ENCODE measurements at regions not wholly inside any gene's neighbourhood (a gene's known extent, or its start where the extent isn't known, plus 50 kb on each side); places are given as distances from the start of the nearest gene placed in this dataset.
A peak's percentile ranks its signal among the peaks of the same experiment; 100 is the strongest.
"Not testable (repeated sequence)": the region's sequence is repeated elsewhere in the genome, so short reads cannot be mapped to it uniquely, and the experiment has no call there.

DNA sequence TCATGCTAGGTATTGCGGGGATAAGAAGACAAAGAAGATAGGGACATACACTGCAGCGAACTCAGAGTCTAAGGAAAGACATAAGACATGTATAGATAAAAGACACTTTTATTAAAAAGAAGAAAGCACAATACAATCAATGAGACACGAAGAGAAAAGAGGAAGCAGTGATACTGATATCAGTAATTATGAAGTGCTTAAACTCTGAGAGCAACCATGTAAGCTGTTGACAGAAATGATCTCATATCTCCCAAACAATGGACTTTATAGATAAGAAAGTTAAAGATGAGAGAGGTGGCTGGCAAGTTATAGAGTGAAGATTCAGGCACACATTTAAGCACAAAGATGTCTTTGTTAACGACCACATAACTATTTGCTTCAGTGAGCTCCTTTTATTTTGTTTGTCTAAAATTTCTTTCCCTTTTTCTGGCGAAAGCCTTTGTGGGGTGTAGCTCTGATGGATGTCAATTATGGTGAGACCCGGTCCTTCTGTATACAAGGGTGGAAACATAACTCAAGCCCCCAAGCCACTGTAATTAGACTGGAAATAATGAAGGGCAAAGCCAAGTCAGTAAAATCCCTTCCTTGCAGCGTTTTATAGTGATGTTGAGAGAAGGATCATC lies 818.0 kb upstream of the SLC10A2 start:
- DNase-seq (ENCODE audit: low spot score) = peak; percentile 30

DNA sequence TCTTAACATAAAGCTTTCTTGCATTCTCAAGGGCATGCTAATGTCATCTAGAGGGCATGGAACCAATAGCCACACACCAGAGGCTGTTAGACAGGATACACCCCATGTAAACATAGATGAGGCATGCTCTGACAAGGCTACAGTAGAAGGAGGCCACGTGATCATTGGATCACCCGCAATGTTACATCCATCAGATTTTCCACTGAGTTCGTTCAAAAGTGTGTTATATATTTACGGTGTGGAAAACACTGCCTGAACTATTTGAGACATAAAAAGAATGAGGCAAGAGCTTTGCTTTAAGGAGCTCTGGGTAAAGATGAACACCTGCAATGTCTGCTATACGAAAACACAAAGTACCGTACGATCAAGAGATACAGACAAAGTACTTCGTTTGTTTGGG lies 817.5 kb upstream of the SLC10A2 start:
- no peak for DNase-seq (ENCODE audit: low spot score)

DNA sequence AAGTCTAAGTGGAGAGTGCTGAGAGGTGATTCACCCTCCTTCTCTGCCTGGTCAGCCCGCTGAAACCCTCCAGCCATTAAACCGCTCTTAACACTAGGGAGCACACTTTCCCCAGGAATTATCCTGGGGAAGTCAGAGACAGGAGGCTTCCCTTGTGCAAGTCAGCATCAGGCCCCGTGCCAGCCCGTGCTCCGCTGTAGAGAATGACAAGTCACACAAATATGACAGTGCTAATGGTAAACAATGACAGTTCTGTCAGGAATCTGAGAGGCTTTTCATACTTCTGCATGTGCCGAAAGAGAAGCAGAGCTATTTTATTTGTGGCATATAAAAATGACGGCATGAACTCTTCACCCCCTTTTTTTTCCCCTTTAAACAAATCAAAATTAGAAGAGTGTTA lies 816.9 kb upstream of the SLC10A2 start:
- DNase-seq (ENCODE audit: low spot score) = peak; percentile 99

DNA sequence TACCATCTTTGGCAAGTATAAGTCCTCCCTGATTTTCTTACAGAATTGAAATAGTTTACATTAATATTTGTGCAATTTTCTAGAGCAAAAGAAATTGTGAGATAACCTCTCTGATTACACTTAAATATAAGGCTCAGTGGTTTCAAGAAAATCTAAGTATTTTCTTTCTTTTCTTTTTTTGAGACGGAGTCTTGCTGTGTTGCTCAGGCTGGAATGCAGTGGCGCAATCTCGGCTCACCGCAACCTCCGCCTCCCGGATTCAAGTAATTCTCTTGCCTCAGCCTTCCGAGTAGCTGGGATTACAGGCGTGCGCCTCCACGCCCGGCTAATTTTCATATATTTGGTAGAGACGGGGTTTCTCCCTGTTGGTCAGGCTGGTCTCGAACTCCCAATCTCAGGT lies 813.9 kb upstream of the SLC10A2 start:
- not testable (repeated sequence) for DNase-seq (ENCODE audit: low spot score)

DNA sequence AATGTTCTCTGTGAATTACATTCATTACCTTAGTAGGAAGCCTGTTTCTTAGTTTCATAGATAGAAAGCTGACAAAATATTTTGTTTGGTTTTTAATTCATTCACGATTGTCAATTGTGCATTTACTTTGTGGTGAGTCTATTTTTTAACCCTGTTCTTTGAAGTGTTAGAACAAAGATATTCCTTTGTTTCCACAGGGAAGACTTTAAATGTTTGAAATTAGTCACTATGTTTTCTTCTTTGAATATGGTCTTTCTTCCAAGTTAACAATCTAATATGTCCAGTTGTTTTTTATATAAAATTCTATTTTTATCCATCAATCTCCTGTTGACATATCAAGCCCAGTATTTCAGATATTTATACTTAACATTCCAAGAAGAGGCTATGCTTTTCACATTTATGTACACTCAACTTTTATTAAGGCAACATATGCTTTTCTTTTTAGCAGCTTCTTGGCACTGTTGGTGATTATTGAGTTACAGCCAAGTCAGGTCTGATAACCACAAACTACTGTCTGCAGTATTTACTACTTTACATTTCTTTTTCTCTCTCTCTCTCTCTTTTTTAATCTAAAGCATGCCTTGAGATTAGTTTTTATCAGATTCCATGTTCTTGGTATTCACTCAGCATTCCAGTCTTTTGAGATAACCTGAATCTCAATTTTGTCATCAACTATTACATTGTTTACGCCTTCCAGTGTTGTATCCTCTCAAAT lies 812.8 kb upstream of the SLC10A2 start:
- no peak for DNase-seq (ENCODE audit: low spot score)

DNA sequence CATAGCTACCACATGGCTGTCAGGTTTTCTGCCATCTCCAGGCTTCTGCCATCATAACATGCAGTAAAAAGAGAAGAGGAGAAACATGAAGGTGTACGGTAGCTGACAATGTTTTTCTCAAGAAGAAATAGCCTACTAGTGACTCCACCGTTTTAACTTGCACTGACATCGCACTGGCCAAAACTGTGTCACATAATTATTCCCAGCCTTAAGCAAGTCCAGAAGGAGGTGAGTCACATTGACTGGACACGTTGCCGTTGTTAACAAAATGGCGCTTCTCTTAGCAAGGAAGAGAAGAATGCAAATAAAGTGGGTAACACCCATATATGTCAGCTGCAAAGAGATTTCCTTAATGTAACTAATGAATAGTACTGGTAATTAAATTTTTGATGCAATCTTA lies 810.4 kb upstream of the SLC10A2 start:
- DNase-seq (ENCODE audit: low spot score) = no peak

DNA sequence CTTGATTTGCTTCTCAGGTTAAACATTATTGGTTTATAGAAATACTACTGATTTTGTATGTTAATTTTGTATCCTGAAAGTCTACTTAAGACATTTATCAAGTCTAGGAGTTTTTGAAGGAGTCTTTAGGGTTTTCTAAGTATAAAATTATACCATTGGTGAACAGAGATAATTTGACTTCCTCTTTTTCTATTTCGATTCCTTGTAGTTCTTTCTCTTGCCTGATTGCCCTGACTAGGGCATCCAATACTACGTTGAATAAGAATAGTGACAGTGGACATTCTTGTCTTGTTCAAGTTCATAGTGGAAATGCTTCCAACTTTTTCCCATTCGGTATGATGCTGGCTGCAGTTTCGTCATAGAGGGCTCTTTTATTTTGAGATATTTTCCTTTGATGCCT lies 807.5 kb upstream of the SLC10A2 start:
- no peak for DNase-seq (ENCODE audit: low spot score)

DNA sequence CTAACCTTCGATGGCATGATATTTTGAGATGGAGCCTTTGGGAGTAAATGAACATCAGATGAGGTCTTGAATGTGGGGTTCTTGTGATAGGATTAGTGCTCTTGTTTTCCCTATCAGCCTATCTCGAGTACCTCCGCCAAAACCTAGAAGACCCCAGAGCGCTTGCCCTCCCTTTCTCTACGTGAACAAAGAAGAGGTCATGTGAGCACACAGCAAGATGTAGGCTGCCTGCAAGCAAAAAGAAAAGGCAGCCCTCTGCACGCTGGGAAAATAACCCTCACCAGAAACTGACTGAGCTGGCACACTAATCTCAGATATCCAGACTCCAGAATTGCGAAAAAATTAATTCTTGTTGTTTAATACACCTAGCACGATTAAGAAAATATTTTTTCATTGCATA lies 799.8 kb upstream of the SLC10A2 start:
- DNase-seq (ENCODE audit: low spot score) = no peak

DNA sequence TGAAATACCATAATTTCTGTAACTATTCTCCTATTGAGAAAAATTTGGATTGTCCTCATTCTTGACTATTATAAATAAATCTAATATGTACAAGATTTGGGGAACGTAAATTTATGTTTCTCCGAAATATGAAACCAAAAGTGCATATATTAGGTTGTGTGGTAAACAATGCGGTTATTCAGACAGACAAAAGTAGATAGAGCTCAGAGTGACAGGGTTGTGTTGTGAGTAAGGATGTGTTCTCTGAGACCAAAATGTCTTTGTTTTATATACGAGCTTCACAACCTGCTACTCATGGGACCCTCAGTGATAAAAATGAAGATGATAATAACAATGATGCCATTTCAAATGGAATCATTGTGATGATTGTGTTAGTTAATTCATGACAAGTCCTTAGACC lies 796.3 kb upstream of the SLC10A2 start:
- DNase-seq (ENCODE audit: low spot score) = no peak

DNA sequence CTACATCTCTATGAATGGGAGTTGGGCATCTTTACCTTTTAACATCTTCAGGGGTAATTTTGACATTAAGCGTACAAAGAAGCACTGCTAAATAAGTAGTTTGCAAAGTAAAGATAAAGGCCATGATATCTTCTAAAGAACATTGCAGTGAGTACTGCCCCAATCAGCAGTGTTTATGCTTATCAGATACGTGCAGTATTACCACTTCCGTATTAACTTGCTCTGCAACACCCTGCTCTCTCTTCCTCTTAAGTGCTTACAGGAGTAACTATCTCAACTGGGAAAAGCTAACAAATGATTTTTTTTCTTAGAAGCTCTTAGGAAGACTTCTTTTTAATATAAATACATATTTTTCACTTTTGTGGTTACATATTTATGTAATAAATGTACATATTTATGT lies 793.7 kb upstream of the SLC10A2 start:
- no peak for DNase-seq (ENCODE audit: low spot score)

DNA sequence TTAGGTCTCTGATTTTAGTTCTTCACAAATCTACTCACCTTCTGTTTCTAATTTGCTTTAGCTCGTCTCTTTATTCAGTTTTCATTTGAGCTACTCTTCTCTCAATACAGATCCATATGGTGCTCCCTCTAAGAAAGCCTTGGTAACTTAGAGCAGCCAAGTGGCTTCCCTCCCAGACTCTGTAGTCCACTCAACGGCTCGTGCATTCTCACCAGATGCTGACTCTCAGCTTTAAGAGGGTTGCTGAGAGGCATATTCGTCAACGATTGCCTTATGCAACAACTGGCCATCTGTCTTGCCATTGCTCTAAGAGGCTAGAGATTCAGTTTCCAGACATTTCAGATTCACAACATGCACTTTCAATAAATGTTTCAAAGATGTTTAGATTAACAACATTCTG lies 785.8 kb upstream of the SLC10A2 start:
- no peak for DNase-seq (ENCODE audit: low spot score)

DNA sequence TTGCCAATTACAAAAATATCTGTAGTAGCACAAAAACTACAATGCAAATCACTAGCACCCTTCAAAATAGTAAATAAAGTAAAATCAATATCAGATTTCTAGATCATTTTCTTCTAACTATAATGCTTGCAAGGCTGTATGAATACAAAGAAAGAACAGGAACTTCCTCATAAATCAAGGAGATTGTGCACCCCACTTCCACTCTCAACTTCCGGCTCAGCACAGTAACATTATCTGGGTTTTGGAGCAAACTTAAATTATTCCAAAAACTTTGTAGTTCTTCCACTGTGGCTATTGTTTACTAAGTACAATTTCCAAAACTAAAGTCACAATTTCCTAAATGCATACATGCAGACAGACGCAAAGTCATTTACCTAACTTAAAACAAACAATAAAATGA lies 778.3 kb upstream of the SLC10A2 start:
- DNase-seq (ENCODE audit: low spot score) = no peak

DNA sequence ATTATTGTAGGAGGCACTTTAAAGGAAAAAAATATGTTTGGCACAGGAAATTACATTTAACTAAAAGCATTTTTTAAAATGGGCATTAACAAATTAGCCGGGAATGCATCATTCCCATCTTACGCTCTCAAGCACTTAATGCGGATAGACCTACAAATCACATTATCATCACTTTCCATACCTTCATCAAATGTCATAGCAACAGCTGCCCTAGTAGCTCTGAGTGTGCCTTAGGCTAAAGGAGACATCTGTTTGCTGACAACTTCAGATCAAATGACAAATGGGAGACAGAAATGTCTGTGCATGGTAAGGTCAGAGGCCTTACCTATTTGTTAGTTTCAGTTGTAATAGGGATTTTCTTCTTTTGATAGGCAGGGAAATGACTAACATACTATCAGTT lies 773.2 kb upstream of the SLC10A2 start:
- no peak for DNase-seq (ENCODE audit: low spot score)

DNA sequence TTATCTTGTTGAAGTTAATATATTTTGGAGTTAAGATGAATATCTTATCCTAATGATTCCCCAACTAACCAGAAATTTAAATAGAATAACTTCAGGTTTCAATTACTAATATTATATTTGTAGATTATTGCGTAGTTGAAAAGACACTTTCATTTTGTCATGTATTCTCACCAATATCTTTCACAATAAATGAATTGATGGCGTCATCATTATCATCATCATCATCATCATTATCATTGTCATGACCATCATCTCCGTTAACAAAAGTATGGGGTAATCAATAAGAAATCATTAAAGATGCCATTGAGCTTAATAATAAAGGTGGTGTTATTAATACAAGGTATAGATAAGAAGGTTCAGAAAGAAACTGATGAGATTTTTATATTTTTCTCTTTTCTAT lies 768.8 kb upstream of the SLC10A2 start:
- DNase-seq (ENCODE audit: low spot score) = no peak

DNA sequence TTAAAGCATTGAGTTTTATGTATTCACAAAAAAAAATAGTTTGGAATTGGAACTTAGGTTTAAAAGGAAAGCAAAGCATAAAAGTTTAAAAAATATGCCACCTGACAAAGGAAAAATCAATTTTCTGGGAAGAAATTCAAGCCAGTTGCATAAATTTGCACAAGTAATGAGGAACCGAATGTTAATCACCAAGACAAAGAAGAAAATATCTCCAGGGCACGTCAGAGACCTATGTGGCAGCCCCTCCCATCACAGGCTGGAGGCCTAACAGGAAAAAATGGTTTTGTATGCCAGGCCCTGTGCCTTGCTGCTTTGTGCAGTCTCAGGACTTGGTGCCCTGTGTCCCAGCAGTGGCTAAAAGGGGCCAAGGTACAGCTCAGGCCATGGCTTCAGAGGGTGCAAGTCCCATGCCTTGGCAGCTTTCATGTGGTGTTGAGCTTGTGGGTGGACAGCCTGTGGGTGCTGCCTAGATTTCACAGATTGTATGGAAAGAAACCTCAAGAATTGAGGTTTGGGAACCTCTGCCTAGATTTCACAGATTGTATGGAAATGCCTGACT lies 767.2 kb upstream of the SLC10A2 start:
- no peak for DNase-seq (ENCODE audit: low spot score)

DNA sequence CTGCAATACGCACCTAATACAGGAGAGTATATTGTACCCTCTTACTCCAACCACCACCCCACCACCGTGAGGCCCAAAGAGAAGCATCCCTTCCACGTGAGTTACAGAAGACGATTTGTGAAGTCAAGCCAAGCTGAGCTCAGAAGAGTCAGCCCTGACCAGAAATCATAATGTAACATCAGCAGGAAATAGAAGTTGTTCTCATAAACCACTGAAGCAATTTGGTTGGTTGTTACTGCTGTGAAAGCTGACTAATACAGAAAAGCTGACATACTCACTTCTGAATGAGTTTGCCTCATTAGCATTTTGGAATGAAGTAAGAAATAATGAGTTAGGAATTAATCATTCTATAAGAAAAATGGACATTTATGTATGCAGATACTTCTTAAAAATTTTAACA lies 749.4 kb upstream of the SLC10A2 start:
- DNase-seq (ENCODE audit: low spot score) = peak; percentile 57

DNA sequence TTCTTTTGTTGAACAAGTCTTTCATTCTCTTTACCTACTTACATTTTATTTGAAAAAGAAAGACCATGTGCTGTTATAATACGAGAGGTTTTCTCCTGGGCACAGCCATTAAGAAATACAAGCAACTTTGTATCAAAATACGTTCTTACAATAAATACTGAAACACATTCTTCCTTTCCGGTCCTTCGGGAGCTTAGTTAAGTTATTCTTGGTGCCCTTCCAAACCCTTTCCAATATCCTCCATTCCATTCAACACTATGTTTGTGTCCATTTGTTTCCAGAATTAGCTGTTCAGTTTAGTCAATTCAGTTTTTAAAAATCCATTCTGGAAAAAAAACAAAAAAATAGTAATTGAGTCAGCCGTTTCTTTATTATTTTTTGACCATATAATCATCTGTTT lies 746.8 kb upstream of the SLC10A2 start:
- DNase-seq (ENCODE audit: low spot score) = no peak

DNA sequence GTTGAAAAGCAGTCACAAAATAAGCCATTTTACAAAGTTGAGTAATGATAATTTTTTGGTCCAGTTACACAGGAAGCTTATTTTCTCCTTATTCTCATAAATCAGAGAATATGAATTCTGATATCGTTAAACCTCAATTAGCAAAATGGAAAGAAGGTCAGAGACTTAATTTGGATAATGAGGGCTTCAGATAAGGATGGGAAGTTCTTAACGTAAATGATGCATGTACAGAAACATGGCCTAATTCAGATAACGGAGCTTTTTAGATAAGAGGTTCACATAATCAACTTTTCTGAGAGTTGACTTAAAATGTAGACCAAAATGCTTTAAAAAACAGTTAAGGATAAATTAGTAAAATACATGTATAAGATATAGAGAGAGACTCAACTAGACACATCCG lies 746.3 kb upstream of the SLC10A2 start:
- DNase-seq (ENCODE audit: low spot score) = no peak

DNA sequence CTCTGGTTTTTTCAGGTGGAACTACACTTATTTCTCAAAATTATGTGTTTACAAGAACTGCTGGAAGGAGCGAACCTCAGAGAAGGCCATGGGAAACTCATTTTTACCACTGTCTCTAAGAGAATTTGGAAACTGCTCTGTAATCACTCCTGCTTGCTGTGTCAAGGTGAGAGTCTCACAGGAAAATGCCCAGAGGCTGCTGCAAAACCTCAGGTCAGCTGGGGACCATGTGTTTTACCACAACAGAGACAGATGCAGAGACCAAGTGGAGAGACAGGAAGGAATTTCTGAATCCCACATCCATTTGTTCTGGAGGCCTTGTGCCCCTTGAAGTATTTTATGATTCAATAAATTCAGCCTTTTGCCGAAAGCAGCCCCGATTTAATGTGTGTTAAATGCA lies 743.8 kb upstream of the SLC10A2 start:
- DNase-seq (ENCODE audit: low spot score) = no peak

DNA sequence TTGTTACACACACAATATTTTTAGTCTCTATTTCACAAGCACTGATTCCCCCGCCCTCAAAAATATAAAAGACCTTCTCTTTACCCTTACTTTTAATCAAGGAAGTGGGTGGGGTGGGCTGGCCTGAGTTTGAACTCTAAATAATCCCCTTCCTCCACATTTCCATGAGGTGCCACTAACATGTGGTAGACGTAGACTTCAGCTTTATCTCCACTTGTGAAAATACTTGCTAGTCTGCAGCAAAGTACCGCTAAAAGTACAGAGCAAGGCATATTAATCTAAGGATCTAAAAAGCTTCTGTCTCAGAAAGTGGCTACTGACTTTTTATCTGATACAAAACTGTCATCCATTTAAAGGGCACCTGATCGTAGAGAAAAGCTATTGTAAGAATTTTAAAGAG lies 739.6 kb upstream of the SLC10A2 start:
- DNase-seq (ENCODE audit: low spot score) = no peak

DNA sequence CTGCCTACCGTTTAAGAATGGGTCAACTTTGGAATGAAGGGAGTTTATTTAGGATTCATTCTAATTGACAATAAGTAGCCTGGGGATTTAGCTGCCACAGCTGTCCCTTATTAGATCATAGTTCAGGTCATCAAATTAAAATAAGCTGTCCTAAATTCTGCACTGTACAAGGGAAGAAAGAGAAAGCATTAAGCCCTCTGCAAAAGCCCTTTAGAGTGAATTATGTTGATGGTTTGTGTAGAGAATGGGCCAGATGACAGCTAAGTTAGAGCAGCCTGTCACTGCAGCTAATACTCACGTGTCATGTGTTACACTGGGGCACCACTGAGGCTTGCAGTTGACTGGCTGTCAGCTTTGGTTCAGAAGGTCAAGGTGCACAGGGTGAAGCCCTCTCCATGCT lies 737.1 kb upstream of the SLC10A2 start:
- no peak for DNase-seq (ENCODE audit: low spot score)

DNA sequence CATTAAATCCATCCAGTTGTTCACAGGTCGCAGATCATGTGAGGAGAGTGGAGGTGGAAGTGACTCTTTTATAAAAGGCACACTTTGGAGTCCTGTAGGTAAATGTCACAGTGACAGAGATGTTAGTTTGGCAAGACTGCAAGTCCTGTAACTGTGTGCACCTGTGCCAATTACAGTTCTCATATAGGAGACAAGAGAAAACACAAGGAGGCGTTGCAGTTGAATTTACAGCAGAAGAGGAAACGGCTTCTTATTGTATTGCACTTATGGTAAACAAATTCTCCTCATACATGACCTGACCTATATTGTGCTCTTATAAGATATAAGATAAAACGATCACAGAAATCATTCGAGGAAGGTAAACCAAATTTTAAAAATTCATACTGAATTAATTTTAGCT lies 732.8 kb upstream of the SLC10A2 start:
- DNase-seq (ENCODE audit: low spot score) = no peak

DNA sequence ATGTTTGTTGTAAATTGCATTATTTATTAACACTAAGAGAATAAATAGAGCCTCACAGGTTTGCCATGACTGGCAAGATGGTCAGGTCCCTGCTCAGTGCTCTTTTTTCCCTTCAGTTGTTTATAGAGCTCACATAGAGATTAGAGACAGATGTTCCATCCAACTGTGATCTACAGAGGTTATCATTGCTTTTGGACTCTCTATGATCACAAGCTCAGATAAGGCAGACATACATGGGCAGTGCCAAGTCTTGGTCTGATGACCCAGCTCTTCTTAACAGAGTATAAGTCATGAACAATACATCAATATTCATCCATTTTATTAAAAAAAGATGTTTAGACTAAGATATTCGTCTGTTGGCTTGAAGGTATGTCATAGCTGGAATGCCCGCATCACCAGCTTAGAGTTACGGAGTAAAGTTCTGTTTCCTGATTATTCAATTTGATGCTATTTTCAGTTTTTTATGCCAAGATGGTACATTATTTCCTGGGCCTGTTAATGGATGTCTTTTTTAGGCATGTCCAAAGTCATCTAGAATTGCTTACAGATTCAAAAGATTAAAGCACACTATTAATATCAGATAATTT lies 729.8 kb upstream of the SLC10A2 start:
- no peak for DNase-seq (ENCODE audit: low spot score)

DNA sequence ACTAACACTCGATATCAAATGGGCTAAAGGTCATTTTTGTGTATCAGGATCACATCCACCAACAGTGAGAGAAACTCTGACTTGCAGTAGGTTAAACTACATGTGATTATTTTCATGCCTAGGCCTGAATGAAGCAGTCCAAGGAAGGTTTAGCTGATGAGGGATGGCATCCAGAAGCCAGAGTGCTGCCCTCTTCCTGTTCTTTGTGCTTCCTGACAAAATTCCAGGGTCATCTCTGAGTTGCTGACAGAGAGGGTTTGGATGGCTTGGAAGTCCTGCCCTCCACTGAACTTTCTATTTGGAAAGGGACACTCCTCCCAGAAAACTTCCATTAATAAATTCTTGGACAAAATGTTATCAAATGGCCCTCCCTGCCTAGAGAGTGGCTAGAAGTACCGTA lies 728.3 kb upstream of the SLC10A2 start:
- no peak for DNase-seq (ENCODE audit: low spot score)

Measured in kidney tubule cell (primary cell).